HG03066 (cell line): ENCODE measurements at regions not wholly inside any gene's neighbourhood (a gene's known extent, or its start where the extent isn't known, plus 50 kb on each side); places are given as distances from the start of the nearest gene placed in this dataset.

ENCODE experiments used
- ATAC-seq: cut with Tn5 transposase; IDR thresholded peaks from one replicate; pipeline ENCODE4 v1.9.1; 2021; ENCODE audit warnings: low read depth; ENCODE audit not compliant: unreplicated experiment

- ATAC-seq = no peak
These were observed 105.5 kb upstream of the TMEM72 start for GRCh38 chr10:44805466-44806210.

DNA sequence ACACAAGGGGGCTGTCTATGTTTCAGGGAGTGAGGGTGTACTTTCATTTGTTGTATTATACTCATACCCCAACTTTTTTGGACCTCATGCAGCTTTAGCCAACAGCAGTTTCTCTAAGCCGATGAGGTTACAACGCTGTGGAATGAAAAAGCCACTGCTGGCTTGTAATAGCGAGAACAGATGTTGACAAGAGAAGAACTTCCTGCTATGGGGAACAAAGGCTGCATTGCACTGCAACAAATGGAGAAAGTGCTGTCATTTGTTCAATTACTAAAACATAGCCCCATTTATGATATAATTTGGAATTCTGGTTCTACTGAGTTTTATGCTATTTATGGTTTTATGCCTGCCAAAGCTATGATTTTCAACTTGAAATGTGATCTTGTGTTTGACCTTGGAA lies 104.2 kb upstream of the TMEM72 start:
- ATAC-seq = no peak

DNA sequence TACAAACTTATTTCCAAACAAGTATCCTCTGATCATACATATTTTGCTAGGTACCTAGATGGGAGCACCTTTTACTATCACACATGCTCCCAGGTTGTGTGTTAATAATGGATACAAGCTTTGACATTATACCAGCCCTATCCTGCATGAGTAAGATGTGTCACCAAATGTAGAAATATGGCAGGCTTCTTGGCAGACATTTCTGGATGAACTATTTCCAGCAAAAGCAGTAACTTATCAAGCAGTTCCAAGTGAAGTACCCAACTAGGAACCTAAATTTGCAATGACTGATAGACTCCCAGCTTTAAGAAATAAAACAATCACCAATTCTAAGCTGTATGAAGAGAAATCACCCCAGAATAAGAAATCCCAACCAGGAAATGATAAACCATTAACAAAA lies 103.7 kb upstream of the TMEM72 start:
- ATAC-seq = no peak

DNA sequence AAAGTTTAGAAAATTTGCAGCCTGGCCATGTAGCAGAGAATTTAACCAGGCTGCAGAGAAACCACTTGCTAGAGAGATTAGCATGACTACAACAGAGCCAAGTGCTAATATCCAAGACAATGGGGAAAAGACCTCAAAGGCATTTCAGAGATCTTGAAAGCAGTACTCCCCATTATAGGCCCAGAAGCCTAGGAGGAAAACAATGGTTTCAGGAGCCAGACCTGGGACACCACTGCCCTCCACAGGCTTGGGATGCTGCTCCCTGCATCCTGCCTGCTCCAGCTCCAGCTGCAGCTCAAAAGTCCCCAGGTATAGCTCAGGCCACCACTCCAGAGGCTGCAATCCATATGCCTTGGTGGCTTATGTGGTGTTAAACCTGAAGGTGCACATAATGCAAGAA lies 101.5 kb upstream of the TMEM72 start:
- no peak for ATAC-seq

DNA sequence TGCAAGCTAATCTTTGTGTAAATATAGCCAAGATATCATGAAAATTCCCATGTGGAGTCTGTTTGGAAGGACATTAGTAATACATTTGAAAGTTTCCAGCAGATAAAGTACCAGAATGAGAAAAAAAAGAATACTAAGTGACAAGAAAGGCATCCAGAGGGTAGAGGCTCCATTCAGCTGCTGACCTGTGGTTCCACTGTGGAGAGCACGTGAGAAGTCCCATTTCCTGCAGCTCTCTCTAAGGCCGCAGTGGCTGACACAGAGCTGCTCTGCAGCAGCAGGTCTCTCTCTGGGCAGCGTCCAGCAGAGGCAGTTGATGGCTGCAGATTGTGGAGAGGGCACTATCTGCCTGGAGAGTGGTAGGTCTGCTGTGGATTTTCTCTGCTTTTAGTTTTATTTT lies 100.1 kb upstream of the TMEM72 start:
- no peak for ATAC-seq

- no peak for ATAC-seq
These were observed 97.9 kb upstream of the TMEM72 start for GRCh38 chr10:44813201-44813600.

GRCh38 chr10:44814929-44815328 lies 96.2 kb upstream of the TMEM72 start:
- no peak for ATAC-seq

DNA sequence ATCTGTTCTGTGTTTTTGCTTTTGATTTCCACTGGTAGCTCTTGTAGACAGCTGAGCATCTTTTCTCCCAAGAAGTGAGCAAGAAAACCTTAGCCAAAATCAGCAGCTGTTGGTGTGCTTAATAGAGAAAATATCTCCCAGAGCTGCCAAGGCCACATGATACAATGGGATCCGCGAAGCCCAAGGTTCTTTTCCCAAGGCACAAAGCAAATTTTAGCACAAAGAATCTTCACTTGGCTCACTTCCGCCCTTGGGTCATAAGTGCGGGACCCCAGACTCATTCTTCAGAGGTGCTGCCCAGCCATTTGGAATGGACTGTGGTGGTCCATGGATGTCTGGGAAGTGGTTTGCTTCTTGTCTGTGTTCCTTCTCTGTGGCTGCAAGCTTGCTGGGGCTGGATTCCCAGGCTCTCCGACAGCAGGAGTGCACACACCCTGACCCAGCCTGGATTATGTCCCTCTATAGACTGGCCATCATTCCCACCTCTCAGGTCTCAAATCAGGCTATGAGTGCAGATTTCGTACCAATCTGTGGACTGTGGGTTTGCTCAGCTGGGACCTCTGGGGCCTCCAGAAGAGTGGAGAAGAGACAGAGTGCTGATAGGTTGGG lies 93.0 kb upstream of the TMEM72 start:
- ATAC-seq = no peak

- ATAC-seq = no peak
These were observed 92.4 kb upstream of the TMEM72 start for GRCh38 chr10:44818701-44819127.

DNA sequence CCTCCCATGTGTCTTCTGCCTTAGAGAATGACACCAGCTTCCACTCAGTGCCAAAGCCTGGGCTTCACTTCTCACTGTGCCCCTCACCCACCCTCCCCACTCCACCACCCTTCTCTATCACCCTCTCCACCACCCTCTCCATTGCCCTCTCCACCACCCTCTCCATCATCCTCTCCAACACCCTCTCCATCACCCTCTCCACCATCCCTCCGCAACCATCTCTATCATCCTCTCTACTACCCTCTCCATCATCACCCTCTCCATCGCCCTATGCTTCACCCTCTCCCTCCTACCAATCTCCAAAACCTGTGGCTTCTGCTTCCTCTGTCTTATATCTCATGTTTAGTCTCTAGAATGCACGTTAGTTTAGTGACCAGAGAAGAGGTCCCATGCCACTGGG lies 91.0 kb upstream of the TMEM72 start:
- ATAC-seq = no peak

- ATAC-seq = no peak
These were observed 89.8 kb upstream of the TMEM72 start for GRCh38 chr10:44821290-44821689.

GRCh38 chr10:44822349-44822748 lies 88.8 kb upstream of the TMEM72 start:
- no peak for ATAC-seq

- ATAC-seq = no peak
These were observed 88.2 kb upstream of the TMEM72 start for GRCh38 chr10:44822966-44823365.

DNA sequence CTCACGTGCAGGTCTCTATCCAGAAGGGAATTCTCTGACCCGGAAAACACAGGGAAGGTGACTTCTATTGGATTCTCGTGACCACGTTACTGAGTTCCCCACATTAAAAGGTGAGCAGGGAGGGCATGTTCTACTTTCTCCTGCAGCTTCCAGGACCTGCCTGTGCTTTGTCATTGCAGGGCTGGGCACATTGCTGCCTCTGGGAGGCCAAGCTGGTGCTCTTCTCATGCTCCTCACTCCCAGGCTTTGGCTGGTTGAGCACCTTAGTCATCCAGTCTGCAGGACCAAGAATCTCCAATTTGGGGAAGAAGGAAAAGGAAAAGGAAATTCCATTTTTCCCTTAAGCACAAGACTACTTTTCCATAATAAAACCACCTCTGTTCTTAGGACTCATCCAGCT lies 86.5 kb upstream of the TMEM72 start:
- ATAC-seq = no peak

DNA sequence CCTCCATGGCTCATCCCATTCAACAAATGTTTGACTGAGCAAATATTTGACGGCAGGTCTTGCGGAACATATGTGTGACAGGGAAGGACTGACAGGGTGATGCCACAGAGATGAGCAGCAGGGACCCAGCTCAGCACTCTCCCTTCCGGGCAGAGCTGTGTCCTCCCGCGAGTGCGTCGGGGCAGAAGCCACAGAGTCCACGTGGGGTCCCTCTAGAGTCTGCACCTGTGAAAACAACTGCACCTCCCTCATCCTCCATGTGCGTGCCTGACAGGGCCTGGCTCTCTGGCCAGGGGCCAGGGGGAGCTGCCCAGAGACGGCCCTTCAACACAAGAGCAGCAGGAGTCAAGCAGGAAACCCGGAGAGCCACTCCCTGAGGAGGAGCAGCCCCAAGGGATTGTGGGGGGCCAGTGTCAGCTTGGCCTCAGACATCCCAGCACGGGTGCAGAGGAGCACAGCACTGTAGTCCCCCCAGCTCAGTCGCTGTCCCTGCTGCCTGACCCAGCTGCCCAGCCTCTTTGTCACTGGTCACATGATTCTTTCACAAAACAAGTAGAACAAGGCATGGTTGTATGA lies 83.6 kb upstream of the TMEM72 start:
- no peak for ATAC-seq

DNA sequence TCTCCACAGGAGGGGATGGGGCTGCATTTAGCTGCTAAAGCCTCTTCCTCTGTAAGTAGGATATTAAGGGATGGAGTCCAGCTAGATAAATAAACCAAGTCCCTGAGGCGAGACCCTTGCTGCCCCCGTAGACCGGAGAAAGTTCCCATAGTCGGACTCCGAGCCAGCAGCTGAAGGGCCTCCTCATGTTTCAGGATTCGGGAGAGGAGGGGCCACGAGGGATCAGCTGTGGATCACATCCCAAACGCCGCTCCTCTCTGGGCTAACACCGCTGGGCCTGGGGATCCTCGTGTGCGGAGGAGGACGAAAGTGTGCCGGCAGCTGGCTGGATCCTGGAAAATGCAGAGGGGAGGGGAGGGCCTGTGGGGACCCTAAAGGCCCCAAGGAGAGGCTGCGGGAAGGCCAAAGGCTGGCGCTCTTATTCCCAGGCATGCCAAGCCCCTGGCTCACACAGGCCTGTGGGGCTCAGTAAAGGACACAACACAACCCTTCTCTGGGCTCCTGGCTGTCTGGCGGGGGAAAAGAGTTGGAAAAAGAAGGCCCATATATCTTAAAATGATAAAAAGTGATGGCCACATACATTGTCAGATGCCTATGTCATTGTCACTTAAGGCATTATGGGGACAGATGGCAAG lies 82.5 kb upstream of the TMEM72 start:
- no peak for ATAC-seq

- ATAC-seq = no peak
These were observed 81.7 kb upstream of the TMEM72 start for GRCh38 chr10:44829426-44829825.

DNA sequence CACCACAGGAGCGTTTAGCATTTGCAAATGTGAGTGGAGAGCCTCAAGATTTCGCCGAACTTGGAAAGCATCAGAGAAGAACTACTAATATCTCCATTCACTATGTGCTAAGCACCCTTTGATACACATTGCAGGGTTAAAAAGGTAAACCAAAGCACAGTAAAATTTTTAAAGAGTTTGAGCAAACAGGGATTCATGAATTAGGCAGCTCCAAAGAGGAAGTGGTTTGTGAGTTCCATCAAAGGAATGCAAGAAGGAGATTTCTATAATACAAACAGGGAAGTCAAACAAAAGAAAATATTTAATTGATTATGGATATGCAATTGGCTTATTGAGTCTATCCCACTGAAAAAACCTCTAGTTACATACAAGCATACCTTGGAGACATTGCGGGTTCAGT lies 81.1 kb upstream of the TMEM72 start:
- ATAC-seq = no peak

GRCh38 chr10:44831581-44831980 lies 79.6 kb upstream of the TMEM72 start:
- ATAC-seq = no peak

DNA sequence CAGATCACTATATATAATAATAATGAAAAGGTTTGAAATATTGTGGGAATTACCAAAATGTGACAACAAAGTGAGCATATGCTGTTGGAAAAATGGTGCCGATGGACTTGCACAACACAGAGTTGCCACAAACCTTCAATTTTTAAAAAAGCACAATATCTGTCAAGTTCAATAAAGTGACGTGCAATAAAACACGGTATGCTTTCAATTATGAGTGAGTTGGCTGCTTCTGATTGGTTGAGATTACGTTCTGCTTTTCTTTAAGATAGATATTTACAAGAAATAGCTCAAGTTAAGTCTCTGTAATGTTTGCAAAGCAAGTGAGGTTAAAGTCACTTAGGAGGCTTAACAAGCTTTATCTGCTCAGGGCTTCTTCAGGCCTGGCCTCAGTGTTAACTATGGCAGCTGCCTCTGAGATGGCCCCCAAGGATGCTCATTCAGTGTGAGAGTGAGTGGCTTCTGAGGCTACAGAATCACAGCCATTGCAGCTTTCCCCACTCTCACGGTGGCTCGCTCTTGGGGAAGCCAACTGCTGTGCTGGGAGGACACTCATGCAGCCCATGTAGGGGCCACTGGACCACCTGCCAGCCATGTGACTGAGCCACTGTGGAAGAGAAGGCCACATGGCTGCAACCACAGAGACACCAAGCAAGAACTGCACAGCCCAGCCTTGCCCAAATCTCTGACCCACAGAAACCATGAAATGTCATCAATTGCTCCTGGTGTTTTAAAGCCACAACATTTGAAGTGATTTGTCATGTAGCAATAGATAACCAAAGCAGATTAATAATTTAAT lies 78.3 kb upstream of the TMEM72 start:
- no peak for ATAC-seq

DNA sequence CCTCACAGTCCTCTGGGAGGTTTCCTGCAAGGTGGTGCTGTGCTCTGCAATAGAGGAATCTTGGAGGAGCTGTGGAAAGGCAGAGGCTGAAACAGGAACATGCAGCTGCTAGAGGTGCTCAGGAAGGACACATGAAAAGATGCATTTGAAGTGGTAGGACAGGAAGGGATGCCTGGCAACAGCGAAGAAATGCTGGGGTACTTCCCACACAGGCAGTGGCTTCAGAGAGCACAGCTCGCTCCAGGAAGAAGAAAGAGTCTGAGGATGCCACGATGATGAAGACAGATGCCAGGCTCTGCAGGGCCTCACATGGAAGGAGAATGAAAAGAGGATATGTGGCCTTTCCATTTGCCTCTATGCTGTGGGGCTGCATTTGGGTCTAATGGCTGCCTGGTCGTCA lies 77.0 kb upstream of the TMEM72 start:
- no peak for ATAC-seq
